ENCODE measurements at regions not wholly inside any gene's neighbourhood (a gene's known extent, or its start where the extent isn't known, plus 50 kb on each side); places are given as distances from the start of the nearest gene placed in this dataset.
A peak's percentile ranks its signal among the peaks of the same experiment; 100 is the strongest.

DNA sequence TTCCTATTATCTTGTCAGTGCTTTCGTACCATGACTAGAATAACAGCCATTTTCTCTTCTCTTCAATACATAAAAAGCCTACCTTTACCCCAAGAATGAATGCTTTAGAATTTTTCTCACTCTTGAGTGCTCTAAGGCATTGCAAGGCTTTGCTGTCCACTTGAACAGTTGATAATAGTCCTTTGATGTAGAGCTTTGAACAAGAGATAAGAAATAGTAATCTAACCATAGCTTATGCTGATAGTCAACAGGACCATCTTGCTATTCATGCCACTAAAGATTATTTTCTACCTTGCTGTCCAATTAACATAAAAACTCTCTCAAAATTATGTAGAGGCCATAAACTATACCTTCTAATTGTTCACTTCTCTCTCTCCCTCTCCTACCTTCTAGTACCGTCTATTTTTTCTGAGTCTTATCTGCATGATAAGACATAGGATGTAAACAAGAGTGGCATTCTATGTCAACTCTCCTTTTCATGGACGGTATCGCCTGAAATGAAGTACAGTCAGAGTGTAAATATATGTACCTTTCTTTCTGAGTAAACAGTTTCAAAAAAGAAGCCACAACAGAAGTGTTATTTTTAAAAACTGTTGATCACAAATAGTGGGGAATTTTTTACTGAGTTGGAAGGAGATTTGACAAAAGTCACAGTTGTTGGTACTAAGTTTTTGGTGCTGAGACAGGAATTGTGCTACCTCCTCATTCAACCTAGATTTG lies 297.9 kb downstream of the NDFIP2 start:
- no peak for ATAC-seq
- H3K27me3 ChIP-seq: no peaks in the 10 kb centered on the region
- peaks cover 0 to 7% (median 0%) of the 10 kb centered on the region in 3 donors for H3K4me1 ChIP-seq
- WGBS, 2 donors (ENCODE audit: low coverage in 1 of 2): 83 to 90% methylated on average over 4 of the region's 4 CpGs
- H3K4me3 ChIP-seq: no peak overlapping the region
- TF ChIP-seq POLR2AphosphoS5 (IDR thresholded peaks at IDR 0.05): no peak
- no peak for TF ChIP-seq POLR2A (IDR thresholded peaks at IDR 0.05)
- no peak for TF ChIP-seq EP300 (IDR thresholded peaks at IDR 0.05)
- TF ChIP-seq, protein P1, sequence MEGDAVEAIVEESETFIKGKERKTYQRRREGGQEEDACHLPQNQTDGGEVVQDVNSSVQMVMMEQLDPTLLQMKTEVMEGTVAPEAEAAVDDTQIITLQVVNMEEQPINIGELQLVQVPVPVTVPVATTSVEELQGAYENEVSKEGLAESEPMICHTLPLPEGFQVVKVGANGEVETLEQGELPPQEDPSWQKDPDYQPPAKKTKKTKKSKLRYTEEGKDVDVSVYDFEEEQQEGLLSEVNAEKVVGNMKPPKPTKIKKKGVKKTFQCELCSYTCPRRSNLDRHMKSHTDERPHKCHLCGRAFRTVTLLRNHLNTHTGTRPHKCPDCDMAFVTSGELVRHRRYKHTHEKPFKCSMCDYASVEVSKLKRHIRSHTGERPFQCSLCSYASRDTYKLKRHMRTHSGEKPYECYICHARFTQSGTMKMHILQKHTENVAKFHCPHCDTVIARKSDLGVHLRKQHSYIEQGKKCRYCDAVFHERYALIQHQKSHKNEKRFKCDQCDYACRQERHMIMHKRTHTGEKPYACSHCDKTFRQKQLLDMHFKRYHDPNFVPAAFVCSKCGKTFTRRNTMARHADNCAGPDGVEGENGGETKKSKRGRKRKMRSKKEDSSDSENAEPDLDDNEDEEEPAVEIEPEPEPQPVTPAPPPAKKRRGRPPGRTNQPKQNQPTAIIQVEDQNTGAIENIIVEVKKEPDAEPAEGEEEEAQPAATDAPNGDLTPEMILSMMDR (IDR thresholded peaks at IDR 0.05): no peak
- no peaks in the 10 kb centered on the region for H3K36me3 ChIP-seq
- H3K27ac ChIP-seq: no peak overlapping the region
- H3K9me3 ChIP-seq: no peaks in the 10 kb centered on the region

DNA sequence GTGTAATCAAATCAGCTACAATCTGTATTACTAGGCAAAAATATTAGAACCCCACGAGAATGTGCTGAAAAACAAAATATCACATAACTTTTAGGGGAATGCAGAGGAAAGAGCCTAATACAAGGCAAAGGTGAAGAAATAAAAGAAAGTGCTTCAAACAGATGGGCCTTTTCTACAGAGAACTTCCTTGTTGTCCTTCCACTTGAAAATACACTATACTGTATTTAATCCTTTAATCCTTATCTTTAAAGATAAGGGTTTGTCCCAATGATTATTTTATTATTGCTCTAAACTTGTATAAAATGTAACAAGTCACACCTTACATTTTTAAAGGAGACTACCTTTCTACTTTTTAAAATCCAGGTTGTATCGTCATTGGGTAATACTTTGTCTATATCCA lies 296.5 kb downstream of the NDFIP2 start:
- Histone ChIP-seq H3K36me3 (no peaks in the 10 kb centered on the region), H3K9me3 (no peaks in the 10 kb centered on the region), H3K4me3 (no peak overlapping the region), H3K27ac (no peak overlapping the region), H3K27me3 (no peaks in the 10 kb centered on the region), H3K4me1 (peaks cover 0 to 2% (median 0%) of the 10 kb centered on the region in 3 donors)
- ATAC-seq: no peak
- WGBS, 2 donors (ENCODE audit: low coverage in 1 of 2): 76 to 100% methylated on average over 2 of the region's 2 CpGs
- TF ChIP-seq POLR2AphosphoS5 (IDR thresholded peaks at IDR 0.05) (no peak), EP300 (IDR thresholded peaks at IDR 0.05) (no peak), POLR2A (IDR thresholded peaks at IDR 0.05) (no peak)
- TF ChIP-seq, protein P1 (IDR thresholded peaks at IDR 0.05): no peak

DNA sequence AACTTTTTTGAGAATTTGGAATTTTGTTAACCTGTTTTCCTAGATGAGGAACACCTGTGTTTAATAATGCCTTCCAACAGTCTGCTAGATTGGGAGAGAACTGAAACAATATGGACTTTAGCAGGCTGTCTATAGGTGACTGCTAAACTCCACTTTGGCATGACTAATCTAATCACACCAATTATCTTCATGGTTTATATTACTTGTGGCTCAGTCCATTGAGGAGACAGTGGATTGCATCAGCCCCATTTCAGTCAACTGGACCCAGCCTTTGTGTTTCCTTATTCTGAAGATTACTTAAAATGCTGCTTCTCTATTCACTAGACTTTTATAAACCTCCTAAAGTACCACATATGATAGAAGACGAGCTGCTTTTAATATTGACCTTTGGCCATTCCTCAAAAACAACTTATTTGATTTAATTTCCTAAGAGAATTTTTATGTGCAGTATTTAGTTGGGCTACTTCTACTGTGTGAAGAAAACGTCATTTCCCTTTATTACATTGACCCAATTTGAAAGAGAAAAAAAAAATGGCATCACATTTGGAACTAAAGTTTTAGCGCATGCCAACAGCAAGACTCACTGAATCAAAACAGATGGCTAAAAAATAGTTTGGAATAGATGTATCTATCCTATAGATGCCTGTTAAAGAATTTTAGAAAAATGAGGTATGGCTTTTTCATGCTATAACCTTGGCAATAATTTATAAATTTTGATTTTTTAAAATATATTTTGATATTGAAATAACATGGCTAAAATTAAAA lies 295.8 kb downstream of the NDFIP2 start:
- Histone ChIP-seq H3K9me3 (peaks cover 0 to 6% (median 0%) of the 10 kb centered on the region in 3 donors), H3K4me1 (no peaks in the 10 kb centered on the region), H3K4me3 (no peak overlapping the region), H3K36me3 (no peaks in the 10 kb centered on the region), H3K27me3 (no peaks in the 10 kb centered on the region), H3K27ac (no peak overlapping the region)
- TF ChIP-seq POLR2AphosphoS5 (IDR thresholded peaks at IDR 0.05) (no peak), POLR2A (IDR thresholded peaks at IDR 0.05) (no peak), EP300 (IDR thresholded peaks at IDR 0.05) (no peak)
- TF ChIP-seq, protein P1 (IDR thresholded peaks at IDR 0.05): no peak
- ATAC-seq: no peak
- 83 to 94% methylated on average over 3 of the region's 3 CpGs for WGBS, 2 donors (ENCODE audit: low coverage in 1 of 2)

GRCh38 chr13:79775830-79776229 lies 294.9 kb downstream of the NDFIP2 start:
- Histone ChIP-seq H3K4me1 (no peaks in the 10 kb centered on the region), H3K27me3 (no peaks in the 10 kb centered on the region), H3K4me3 (no peak overlapping the region), H3K27ac (no peak overlapping the region), H3K9me3 (peaks cover 0 to 10% (median 0%) of the 10 kb centered on the region in 3 donors), H3K36me3 (no peaks in the 10 kb centered on the region)
- no peak for TF ChIP-seq POLR2AphosphoS5 (IDR thresholded peaks at IDR 0.05)
- TF ChIP-seq, protein P1 (IDR thresholded peaks at IDR 0.05): peak in 1 of 4 experiments; percentile 53
- ATAC-seq: no peak
- 24 to 50% methylated on average over 1 of the region's 1 CpG for WGBS, 2 donors (ENCODE audit: low coverage in 1 of 2)

Data from gastroesophageal sphincter (tissue), 4 donors.